Tongue (tissue), 1 donor: ENCODE measurements at regions not wholly inside any gene's neighbourhood (a gene's known extent, or its start where the extent isn't known, plus 50 kb on each side); places are given as distances from the start of the nearest gene placed in this dataset.
"Not testable (repeated sequence)": the region's sequence is repeated elsewhere in the genome, so short reads cannot be mapped to it uniquely, and the experiment has no call there.

ENCODE experiments used
- DNase-seq: peaks from one replicate; pipeline ENCODE4 v3.0.0-alpha.2; 2015

DNA sequence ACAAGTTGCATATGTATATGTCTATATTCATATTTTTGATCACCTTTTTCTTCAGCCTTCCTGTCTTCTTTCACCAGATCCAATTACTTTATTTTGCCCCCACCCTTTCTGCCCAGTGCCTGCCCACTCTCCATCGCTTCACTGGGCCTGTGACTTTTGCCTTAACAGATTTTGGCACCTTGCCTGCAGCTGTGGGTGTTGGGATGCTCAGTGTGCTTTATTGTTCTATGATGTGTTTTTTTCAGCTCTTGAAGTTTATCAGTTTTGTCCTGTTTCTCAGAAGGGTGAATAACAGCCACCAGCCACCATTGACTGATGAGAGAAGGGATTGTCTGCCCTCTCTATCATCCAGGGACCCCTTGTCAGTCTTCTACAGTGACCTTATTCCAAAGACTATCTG, 77.2 kb upstream of the GALNT7 start:
- DNase-seq, result no peak

DNA sequence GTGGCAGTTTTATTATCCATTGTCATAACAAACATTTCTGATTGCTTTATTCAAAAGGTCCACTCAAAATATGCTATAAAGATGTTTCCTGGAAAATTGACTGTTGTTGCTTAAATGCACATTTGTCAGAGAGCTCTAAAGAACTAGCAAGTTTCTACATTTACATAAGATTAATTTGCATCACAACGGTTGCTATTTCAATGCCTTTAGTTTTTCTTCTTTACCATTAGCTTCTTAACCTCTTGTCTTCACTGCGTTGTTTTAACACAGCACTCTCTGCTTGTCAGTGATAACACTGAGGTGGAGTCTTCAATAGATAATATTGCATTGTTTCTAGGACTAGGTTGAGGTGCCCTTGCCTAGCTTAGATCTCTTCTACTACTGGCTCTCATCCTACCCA, 76.7 kb upstream of the GALNT7 start:
- DNase-seq, result no peak

DNA sequence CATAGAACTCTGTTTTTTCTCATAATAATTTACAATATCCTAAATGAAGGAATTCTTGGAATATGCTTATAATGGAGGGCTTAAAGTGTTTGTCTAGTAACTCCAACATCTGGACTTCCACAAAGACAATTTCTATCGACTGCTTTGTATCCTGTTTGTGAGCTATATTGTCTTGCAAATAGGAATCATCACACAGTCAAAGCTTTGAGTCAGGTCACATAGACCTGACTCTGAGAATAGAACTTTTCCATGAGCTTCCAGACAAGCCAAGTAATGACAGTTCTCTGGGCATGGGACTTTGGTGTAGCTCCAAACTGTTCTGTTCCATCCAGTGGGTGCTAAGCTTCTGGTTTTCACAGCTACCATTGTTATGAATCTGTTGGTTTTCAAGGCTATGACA, 75.2 kb upstream of the GALNT7 start:
- no peak for DNase-seq

DNA sequence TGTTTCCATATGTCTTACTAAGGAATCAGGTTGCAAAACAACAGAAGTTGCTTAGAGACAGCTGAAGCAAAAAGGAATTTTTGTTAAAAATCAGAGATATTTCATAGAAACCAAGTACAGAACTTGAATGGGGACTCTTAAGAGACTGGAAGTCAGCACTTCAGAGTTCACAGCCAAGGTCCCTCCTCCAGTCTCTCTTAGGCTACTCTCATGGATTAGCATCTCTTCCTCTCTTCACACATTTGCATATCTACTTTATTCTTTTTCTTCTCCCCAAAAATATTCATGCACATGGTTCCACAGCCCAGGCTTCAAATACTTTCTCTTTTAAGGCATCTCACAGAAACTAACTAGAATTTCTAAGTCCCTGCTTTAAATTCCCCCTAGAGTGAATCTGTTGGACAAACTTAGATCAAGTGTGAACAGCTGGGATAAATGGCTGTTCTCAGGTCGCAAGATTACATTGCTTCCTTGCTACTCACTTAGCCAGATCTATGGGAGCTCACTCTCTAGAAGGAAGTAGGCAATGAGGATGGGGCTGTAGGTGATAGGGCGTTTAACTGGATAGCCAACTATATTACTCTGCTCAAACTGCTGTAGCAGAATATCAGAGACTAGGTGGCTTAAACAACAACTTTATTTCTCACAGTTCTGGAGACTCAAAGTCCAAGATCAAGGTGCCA, 73.7 kb upstream of the GALNT7 start:
- peak; percentile 24 for DNase-seq

DNA sequence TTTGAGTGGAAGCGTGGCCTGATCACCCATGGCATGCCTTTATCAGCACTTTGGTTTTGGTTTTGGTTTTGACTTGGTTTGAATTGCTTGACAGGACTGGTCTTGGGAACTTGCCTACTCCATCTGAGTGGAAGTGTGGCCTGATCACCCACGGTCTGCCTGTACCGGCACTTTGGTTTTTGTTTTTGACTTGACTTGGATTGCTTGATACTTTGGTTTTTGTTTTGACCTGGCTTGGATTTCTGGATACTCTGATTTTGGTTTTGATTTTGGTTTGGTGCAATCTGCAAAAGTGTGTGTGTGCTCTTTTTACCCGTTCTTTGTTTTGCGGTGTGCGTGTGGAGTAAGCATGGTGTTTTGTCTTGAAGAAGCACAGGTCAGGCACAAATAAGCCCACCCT, 69.2 kb upstream of the GALNT7 start:
- DNase-seq, result not testable (repeated sequence)

DNA sequence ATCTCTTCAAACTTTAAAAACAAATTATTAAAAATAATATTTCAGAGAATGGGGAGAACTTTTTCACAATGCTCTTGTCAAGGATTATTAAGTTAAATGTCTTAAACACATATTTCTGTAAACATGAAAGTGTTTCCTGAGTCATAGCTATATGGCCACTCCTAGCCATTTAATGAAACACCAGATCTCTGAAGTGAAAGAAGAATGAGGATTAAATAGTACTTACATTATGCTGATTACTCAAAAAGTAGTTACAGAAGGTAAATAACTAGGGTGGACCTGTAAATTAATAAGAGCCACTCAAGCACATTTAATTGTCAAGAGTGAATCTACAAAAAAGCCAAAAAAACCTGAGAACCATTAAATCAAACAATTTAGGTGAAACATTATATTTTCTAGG, 57.6 kb upstream of the GALNT7 start:
- no peak for DNase-seq

DNA sequence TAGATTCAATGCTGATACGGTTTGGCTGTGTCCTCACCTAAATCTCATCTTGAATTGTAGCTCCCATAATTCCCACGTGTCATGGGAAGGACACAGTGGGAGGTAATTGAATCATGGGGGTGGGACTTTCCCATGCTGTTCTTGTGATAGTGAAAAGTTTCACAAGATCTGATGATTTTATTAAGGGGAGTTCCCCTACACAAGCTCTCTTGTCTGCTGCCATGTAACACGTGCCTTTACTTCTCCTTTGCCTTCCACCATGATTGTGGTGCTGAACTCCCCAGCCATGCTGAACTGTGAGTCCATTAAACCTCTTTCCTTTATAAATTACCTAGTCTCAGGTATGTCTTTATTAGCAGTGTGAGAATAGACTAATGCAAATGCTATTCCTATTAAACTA, 51.2 kb upstream of the GALNT7 start:
- not testable (repeated sequence) for DNase-seq
